Pancreas (tissue), 10 donors: ENCODE measurements at regions not wholly inside any gene's neighbourhood (a gene's known extent, or its start where the extent isn't known, plus 50 kb on each side); places are given as distances from the start of the nearest gene placed in this dataset.
A peak's percentile ranks its signal among the peaks of the same experiment; 100 is the strongest.

Experiments
- ATAC-seq, 4 donors: fragments of 200-7000 bp; cut with Tn5 transposase; one replicate each; pipeline versions ENCODE4 v1.8.0 to v1.9.1; 2020; ENCODE audit warnings: mild to moderate bottlenecking in 4 of 4, moderate library complexity in 4 of 4
- DNase-seq, 6 donors: peaks; one replicate each; pipeline ENCODE4 v3.0.0-alpha.2; 2020
- FAIRE-seq: peaks from 2 replicates; lab custom pipeline; 2012; peaks lifted over from hg19 to GRCh38; lab: Jason Lieb, UNC
- H3K27ac ChIP-seq, 4 donors: fragments of 200-600 bp; sonication (generic); 1 replicate in 3 of 4; 2 replicates in 1 of 4; pipeline versions ENCODE4 v1.5.0 to v1.8.0; 2020
- H3K27me3 ChIP-seq, 4 donors: fragments of 200-600 bp; one replicate each; pipeline ENCODE4 v1.8.0; 2021
- H3K36me3 ChIP-seq, 3 donors: fragments of 200-600 bp; sonication (generic) in 1 of 3; one replicate each; pipeline versions ENCODE4 v1.5.0 to v1.8.0; 2020 to 2021
- H3K4me1 ChIP-seq, 3 donors: fragments of 200-600 bp; one replicate each; pipeline ENCODE4 v1.8.0; 2021
- H3K4me3 ChIP-seq, 4 donors: fragments of 200-600 bp; sonication (generic) in 2 of 4; one replicate each; pipeline versions ENCODE4 v1.5.0 to v1.8.0; 2020 to 2021
- H3K9me3 ChIP-seq, 4 donors: fragments of 200-600 bp; one replicate each; pipeline ENCODE4 v1.8.0; 2021
- CTCF ChIP-seq, 4 donors: fragments of 200-600 bp; sonication (generic) in 3 of 4; IDR thresholded peaks; one replicate each; pipeline versions ENCODE4 v1.5.0 to v1.8.0; 2021; ENCODE audit warnings: antibody characterized with exemption in 4 of 4
- WGBS, 2 donors: extraction: QIAGEN DNeasy Blood & Tissue Kit; methylation state at CpG; one replicate each; pipeline ENCODE4 v1.1.7; 2013; 5-methylcytosine and 5-hydroxymethylcytosine counted together
- intact Hi-C, 3 donors: fragments of 100-400 bp; cut with DNase I; formaldehyde crosslinking; loops; one replicate each; pipeline versions ENCODE4 v1.11.1 to v1.14.2; 2022
- donor health status: healthy with polysubstance abuse.
- donor health status: DM: no; HTN: no; CAD: no; lungs with moderate emphysema.
- donor health status: DM: no; HTN: no; CAD: no.
- donor health status: control.
- donor health status: control.
- donor health status: Bipolar disorder and iron deficiency.
- donor health status: DM: yes; HTN: yes; CAD: no.
- donor health status: DM: no; HTN: no; CAD: no.
- donor health status: DM: no; HTN: no; CAD: no.
- donor health status: DM: yes; HTN: yes; CAD: no.

- ATAC-seq (no peak), DNase-seq (no peak), FAIRE-seq (no peak)
- no peak overlapping the region for H3K27ac ChIP-seq
- no peaks in the 10 kb centered on the region for H3K27me3 ChIP-seq
- no peaks in the 10 kb centered on the region for H3K4me1 ChIP-seq
- no peak for TF ChIP-seq CTCF (IDR thresholded peaks at IDR 0.05)
- no peaks in the 10 kb centered on the region for H3K9me3 ChIP-seq
- no peak overlapping the region for H3K4me3 ChIP-seq
- H3K36me3 ChIP-seq, result no peaks in the 10 kb centered on the region
- intact Hi-C loops, result no loop called here
- 0% methylated on average over 1 of the region's 1 CpG for WGBS, 2 donors
These were observed 151.0 kb upstream of the ATP2B1 start for GRCh38 chr12:89859508-89860220.

GRCh38 chr12:89858718-89859117, 150.1 kb upstream of the ATP2B1 start:
- Histone ChIP-seq H3K27me3 (no peaks in the 10 kb centered on the region), H3K9me3 (no peaks in the 10 kb centered on the region), H3K36me3 (no peaks in the 10 kb centered on the region), H3K4me1 (no peaks in the 10 kb centered on the region), H3K4me3 (no peak overlapping the region), H3K27ac (no peak overlapping the region)
- ATAC-seq (no peak), DNase-seq (no peak), FAIRE-seq (no peak)
- 54 to 73% methylated on average over 3 of the region's 3 CpGs for WGBS, 2 donors
- TF ChIP-seq CTCF (IDR thresholded peaks at IDR 0.05), result no peak
- intact Hi-C loops, result no loop called here

- Histone ChIP-seq H3K4me3 (no peak overlapping the region), H3K27me3 (no peaks in the 10 kb centered on the region), H3K4me1 (no peaks in the 10 kb centered on the region), H3K36me3 (no peaks in the 10 kb centered on the region), H3K27ac (no peak overlapping the region), H3K9me3 (no peaks in the 10 kb centered on the region)
- peak in 2 of 4 donors; percentile 59 to 62 for ATAC-seq
- FAIRE-seq, result no peak
- no peak for DNase-seq
- no peak for TF ChIP-seq CTCF (IDR thresholded peaks at IDR 0.05)
- intact Hi-C loops, result no loop called here
- 78 to 87% methylated on average over 6 of the region's 6 CpGs for WGBS, 2 donors
These were observed 149.1 kb upstream of the ATP2B1 start for GRCh38 chr12:89857652-89858274.

- no peak for TF ChIP-seq CTCF (IDR thresholded peaks at IDR 0.05)
- Histone ChIP-seq H3K9me3 (no peaks in the 10 kb centered on the region), H3K4me1 (no peaks in the 10 kb centered on the region), H3K27me3 (no peaks in the 10 kb centered on the region), H3K36me3 (no peaks in the 10 kb centered on the region), H3K27ac (no peak overlapping the region), H3K4me3 (no peak overlapping the region)
- ATAC-seq (peak in 2 of 4 donors; percentile 52 to 67), DNase-seq (no peak), FAIRE-seq (no peak)
- WGBS, 2 donors, result 90 to 92% methylated on average over 1 of the region's 1 CpG
- intact Hi-C loops, result no loop called here
These were observed 147.8 kb upstream of the ATP2B1 start for GRCh38 chr12:89856431-89856830.

GRCh38 chr12:89848732-89849131, 140.1 kb upstream of the ATP2B1 start:
- no peaks in the 10 kb centered on the region for H3K9me3 ChIP-seq
- TF ChIP-seq CTCF (IDR thresholded peaks at IDR 0.05), result no peak
- intact Hi-C loops, result no loop called here
- H3K27me3 ChIP-seq, result no peaks in the 10 kb centered on the region
- DNase-seq (no peak), ATAC-seq (no peak), FAIRE-seq (no peak)
- WGBS, 2 donors, result 65 to 75% methylated on average over 8 of the region's 8 CpGs
- no peaks in the 10 kb centered on the region for H3K4me1 ChIP-seq
- no peak overlapping the region for H3K4me3 ChIP-seq
- H3K27ac ChIP-seq, result no peak overlapping the region
- no peaks in the 10 kb centered on the region for H3K36me3 ChIP-seq
